Activated CD4-positive, alpha-beta memory T cell treated with anti-CD3 and anti-CD28 coated beads, Interleukin-2, amount 10 ng/mL, durations not matched to agents 7 days and 5 days (primary cell): ENCODE measurements at regions not wholly inside any gene's neighbourhood (a gene's known extent, or its start where the extent isn't known, plus 50 kb on each side); places are given as distances from the start of the nearest gene placed in this dataset.
"Not testable (repeated sequence)": the region's sequence is repeated elsewhere in the genome, so short reads cannot be mapped to it uniquely, and the experiment has no call there.

Experiments
- CTCF ChIA-PET: fragments of 350-600 bp; sonication (Branson Sonifier 250); formaldehyde crosslinking; loops from one replicate; lab custom pipeline; 2021; ENCODE audit warnings: antibody characterized with exemption, inconsistent platforms; lab: Charles Lee
- POLR2A ChIA-PET: fragments of 350-600 bp; sonication (Branson Sonifier 250); formaldehyde crosslinking; loops from one replicate; lab custom pipeline; 2021; ENCODE audit warnings: antibody characterized with exemption; lab: Charles Lee
- DNase-seq: peaks from one replicate; pipeline ENCODE4 v3.0.0-alpha.2; 2020
- H3K27ac Mint-ChIP-seq: one replicate; pipeline ENCODE4 v1.8.0; 2021; ENCODE audit warnings: mild to moderate bottlenecking, mixed read lengths
- H3K27me3 Mint-ChIP-seq: one replicate; pipeline ENCODE4 v1.8.0; 2021; ENCODE audit warnings: mixed read lengths
- H3K36me3 Mint-ChIP-seq: one replicate; pipeline ENCODE4 v1.8.0; 2021; ENCODE audit warnings: low read depth, mixed read lengths
- H3K4me1 Mint-ChIP-seq: one replicate; pipeline ENCODE4 v1.8.0; 2021; ENCODE audit warnings: mixed read lengths
- H3K4me3 Mint-ChIP-seq: one replicate; pipeline ENCODE4 v1.8.0; 2021; ENCODE audit warnings: mild to moderate bottlenecking, mixed read lengths
- H3K9me3 Mint-ChIP-seq: one replicate; pipeline ENCODE4 v1.8.0; 2021; ENCODE audit warnings: mixed read lengths

DNA sequence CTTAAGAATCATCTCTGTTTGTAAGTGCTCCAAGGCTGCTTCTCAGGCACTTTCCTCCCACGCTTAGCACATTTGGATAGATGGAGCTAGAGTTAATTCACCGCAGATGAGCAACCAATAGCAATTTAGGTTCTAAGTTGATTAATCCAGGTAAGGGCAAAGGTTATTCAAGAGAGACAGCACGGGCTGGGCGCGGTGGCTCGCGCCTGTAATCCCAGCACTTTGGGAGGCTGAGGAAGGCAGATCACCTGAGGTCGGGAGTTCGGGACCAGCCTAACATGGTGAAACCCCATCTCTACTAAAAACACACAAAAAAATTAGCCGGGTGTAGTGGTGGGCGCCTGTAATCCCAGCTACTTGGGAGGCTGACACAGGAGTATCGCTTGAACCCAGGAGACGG lies 54.5 kb upstream of the UNC13C start:
- H3K4me1 Mint-ChIP-seq, DNase-seq, H3K36me3 Mint-ChIP-seq, H3K9me3 Mint-ChIP-seq, H3K4me3 Mint-ChIP-seq, H3K27me3 Mint-ChIP-seq, CTCF ChIA-PET, H3K27ac Mint-ChIP-seq, POLR2A ChIA-PET: not testable (repeated sequence)

DNA sequence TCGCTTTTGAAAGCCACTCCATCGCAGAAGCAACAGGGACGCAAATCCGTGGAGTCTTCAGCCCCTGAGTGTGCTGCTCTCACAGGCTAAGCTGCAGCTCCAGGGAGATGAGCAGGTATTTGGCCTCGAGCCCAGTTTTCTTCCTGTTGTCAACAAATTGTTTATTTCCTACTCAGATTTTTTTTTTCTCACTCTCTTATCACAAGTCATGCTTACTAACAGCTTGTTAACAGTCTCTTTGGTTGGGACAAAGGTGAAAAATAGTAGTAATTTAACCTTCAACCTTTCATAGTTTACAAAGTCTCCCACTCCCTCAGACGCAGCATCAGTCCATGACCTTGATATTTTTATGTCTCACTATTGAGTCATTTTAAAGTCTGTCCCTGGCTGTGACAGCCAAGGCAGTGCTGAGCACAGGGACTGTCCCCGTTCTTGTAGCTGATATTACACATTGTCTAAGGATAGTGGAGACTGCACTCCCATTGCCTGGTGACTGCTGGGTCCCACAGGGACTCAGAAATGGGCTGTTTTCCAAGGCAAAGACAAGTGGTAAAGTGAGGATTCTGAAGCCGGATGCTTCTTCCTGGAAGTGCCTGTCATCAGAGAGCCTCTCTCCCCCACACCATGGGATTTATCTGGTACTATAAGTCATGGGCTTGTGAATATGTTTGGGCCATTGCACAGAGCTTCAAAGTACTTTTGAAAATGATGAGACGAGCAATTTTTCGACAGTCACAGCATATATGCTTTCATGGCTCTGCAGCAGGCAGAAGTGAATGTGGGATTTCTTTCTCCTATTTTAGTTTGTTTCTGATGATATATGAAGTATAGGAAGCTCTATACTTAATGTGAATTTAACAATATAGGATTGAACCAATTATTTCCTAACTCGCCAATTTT lies 59.8 kb upstream of the UNC13C start:
- no peaks in the 10 kb centered on the region for H3K9me3 Mint-ChIP-seq
- ChIA-PET POLR2A (no interaction called here), CTCF (no interaction called here)
- H3K4me3 Mint-ChIP-seq: no peak overlapping the region
- no peaks in the 10 kb centered on the region for H3K27me3 Mint-ChIP-seq
- no peak for DNase-seq
- H3K4me1 Mint-ChIP-seq: no peaks in the 10 kb centered on the region
- no peak overlapping the region for H3K27ac Mint-ChIP-seq
- H3K36me3 Mint-ChIP-seq: no peaks in the 10 kb centered on the region

DNA sequence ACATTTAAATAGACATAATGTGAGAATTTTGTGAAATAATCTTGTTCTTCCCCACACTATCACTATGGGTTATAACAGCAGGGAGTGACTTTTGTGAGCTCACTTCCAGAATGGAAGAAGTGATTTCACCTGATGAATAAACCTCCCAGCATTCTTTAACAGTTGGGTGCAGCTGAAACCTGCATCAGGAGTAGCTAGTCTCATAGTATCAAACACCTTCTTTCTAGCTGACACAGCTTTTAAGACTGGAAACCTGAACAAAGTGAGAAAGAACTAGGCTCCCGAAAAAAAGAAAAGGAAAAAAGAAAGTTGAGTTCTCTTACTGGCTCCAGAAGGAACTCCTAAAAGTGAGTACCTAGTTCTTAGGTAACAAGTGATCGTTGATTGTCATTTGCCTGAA lies 61.1 kb upstream of the UNC13C start:
- Mint-ChIP-seq H3K36me3 (no peaks in the 10 kb centered on the region), H3K27ac (no peak overlapping the region), H3K4me1 (no peaks in the 10 kb centered on the region), H3K9me3 (no peaks in the 10 kb centered on the region), H3K4me3 (no peak overlapping the region), H3K27me3 (no peaks in the 10 kb centered on the region)
- ChIA-PET CTCF (no interaction called here), POLR2A (no interaction called here)
- DNase-seq: no peak

DNA sequence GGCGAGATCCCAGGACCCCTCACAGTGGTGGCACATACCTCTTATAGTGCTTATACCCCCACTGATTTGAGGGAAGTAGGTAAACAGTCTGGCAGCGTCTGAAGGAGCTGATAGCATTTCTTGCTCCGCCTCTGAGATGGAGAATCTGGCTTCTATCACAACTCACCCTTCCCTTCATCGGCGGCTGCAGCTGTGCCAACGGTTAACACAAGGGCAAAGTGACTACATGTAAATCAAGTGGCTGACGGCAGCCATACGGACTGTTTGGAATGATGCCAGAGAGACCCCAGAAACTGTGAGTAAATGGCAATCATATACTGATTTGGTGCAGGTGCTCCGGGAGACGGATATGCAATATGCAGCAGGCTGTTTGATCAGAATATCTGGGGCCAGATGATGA lies 66.8 kb upstream of the UNC13C start:
- no peaks in the 10 kb centered on the region for H3K4me1 Mint-ChIP-seq
- CTCF ChIA-PET: no interaction called here

DNA sequence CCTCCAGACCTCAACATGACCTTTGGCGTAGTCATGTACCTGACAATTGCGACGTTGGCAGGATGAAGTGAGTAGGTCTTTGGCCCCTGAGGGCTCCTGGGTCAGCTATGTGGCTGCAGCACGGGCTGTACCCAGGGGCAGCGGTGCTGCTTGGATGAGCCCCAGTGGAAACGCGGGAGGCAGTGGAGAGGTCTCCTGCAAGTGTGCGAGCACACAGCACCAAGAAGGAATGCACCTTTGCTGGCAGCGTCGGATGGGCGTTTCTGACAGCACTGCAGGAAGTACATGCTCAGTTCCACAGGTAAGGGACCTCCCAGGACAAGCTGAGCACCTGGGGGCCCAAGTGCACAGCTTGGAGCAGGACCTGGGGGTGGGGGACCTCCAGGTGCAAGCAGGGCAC lies 67.4 kb upstream of the UNC13C start:
- Mint-ChIP-seq H3K36me3 (no peaks in the 10 kb centered on the region), H3K4me1 (no peaks in the 10 kb centered on the region), H3K27me3 (no peaks in the 10 kb centered on the region), H3K27ac (no peak overlapping the region), H3K4me3 (no peak overlapping the region), H3K9me3 (peaks cover 3% of the 10 kb centered on the region)
- no peak for DNase-seq
- ChIA-PET CTCF (no interaction called here), POLR2A (no interaction called here)

More for the DNA sequence above, 66.8 kb upstream of the UNC13C start:
- no peak overlapping the region for H3K4me3 Mint-ChIP-seq
- DNase-seq: no peak
- H3K27me3 Mint-ChIP-seq: no peaks in the 10 kb centered on the region
- no peak overlapping the region for H3K27ac Mint-ChIP-seq
- peaks cover 3% of the 10 kb centered on the region for H3K9me3 Mint-ChIP-seq
- POLR2A ChIA-PET: no interaction called here
- no peaks in the 10 kb centered on the region for H3K36me3 Mint-ChIP-seq

DNA sequence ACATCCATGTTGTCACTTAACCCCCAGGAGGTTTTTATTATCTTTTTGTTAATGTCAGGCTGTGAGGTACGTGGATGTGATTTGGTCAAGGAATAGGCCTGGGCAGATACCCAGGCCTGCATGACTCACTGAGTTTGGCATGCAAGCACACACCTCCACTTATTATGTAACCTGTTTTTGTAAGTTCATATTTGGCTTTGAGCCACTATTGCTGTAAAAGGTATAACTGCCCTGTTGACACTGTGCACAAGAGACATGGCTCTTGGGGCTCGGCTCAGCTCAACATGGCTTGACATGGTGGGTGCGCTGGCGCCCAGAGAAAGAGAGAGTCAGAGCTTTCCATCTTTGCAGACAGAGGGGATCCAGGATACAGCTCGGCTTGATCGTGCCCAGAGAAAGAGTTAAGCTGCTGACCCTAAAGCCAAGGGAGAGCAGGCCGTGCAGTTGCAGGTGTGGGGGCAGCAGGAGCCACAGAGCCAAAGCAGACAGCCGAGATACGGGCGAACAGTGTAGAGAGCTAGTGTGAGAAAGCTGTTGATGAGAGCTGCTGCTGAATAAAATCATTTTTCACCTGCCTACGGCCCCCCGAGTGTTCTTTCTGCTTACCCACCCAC lies 67.9 kb upstream of the UNC13C start:
- Mint-ChIP-seq H3K4me1 (no peaks in the 10 kb centered on the region), H3K9me3 (peaks cover 3% of the 10 kb centered on the region), H3K27ac (no peak overlapping the region), H3K27me3 (no peaks in the 10 kb centered on the region), H3K36me3 (no peaks in the 10 kb centered on the region), H3K4me3 (no peak overlapping the region)
- no peak for DNase-seq
- CTCF ChIA-PET: no interaction called here
- POLR2A ChIA-PET: no interaction called here

DNA sequence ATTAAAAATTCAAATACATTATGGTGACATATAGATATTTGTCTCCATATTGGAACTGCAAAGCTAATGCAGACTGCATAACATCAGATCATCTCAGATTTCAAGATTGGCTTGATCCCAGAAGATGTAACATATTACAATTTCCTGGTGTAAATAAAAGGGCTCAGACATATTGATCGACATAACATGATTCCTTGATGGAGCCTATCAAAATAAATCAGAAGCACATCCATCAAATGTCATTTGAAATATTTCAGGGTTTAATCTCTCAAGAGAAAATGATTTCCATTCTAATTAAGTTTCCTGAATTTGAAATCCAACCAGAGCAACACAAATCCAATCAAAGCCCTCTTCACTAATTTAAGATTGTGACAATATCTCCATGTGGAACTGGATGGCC lies 75.1 kb upstream of the UNC13C start:
- H3K4me3 Mint-ChIP-seq: no peak overlapping the region
- CTCF ChIA-PET: no interaction called here

DNA sequence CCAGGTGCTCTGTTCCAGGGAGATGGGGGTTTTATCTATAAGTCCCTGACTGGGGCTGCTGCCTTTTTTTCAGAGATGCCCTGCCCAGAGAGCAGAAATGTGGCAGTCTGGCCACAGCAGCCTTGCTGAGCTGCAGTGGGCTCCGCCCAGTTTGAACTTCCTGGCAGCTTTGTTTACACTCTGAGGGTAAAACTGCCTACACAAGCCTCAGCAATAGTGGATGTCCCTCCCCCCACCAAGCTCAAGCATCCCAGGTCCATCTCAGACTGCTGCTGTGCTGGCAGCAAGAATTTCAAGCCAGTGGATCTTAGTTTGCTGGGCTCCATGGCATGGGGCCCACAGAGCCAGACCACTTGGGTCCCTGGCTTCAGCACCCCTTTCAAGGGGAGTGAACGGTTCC lies 84.8 kb upstream of the UNC13C start:
- H3K4me1 Mint-ChIP-seq, H3K27me3 Mint-ChIP-seq, H3K36me3 Mint-ChIP-seq, POLR2A ChIA-PET, H3K4me3 Mint-ChIP-seq, CTCF ChIA-PET, DNase-seq, H3K27ac Mint-ChIP-seq: not testable (repeated sequence)
- peaks cover 14% of the 10 kb centered on the region for H3K9me3 Mint-ChIP-seq

More for the DNA sequence above, 75.1 kb upstream of the UNC13C start:
- Mint-ChIP-seq H3K27ac (no peak overlapping the region), H3K4me1 (no peaks in the 10 kb centered on the region), H3K9me3 (no peaks in the 10 kb centered on the region), H3K27me3 (no peaks in the 10 kb centered on the region), H3K36me3 (no peaks in the 10 kb centered on the region)
- DNase-seq: no peak
- POLR2A ChIA-PET: no interaction called here

DNA sequence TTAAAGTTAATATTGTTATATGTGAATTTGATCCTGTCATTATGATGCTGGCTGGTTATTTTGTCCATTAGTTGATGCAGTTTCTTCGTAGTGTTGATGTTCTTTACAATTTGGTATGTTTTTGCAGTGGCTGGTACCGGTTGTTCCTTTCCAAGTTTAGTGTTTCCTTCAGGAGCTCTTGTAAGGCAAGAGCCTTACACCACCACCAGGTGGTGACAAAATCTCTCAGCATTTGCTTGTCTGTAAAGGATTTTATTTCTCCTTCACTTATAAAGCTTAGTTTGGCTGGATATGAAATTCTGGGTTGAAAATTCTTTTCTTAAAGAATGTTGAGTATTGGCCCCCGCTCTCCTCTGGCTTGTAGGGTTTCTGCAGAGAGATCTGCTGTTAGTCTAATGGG lies 86.4 kb upstream of the UNC13C start:
- H3K4me3 Mint-ChIP-seq, H3K4me1 Mint-ChIP-seq, DNase-seq, H3K27me3 Mint-ChIP-seq, H3K36me3 Mint-ChIP-seq, CTCF ChIA-PET, H3K27ac Mint-ChIP-seq, POLR2A ChIA-PET: not testable (repeated sequence)
- peaks cover 14% of the 10 kb centered on the region for H3K9me3 Mint-ChIP-seq

DNA sequence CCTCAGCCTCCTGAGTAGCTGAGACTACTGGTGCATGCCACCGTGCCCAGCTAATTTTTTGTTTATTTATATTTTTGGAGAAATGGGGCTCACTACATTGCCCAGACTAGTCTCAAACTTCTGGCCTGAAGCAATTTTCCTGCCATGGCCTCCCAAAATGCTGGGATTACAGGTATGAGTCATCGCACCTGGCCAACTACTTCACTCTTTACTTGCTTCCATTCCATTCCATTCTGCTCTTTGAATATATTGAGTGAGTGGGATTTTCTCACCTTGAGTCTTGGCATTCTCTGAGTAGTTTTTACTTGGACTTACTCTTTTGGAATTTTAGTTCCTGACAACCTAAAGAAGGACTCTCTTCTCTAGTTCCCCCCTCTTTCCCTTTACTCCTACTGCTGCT lies 93.8 kb upstream of the UNC13C start:
- DNase-seq: no peak
- Mint-ChIP-seq H3K36me3 (no peaks in the 10 kb centered on the region), H3K4me1 (no peaks in the 10 kb centered on the region), H3K4me3 (no peak overlapping the region), H3K27ac (no peak overlapping the region), H3K9me3 (no peaks in the 10 kb centered on the region), H3K27me3 (no peaks in the 10 kb centered on the region)
- ChIA-PET POLR2A (no interaction called here), CTCF (no interaction called here)

DNA sequence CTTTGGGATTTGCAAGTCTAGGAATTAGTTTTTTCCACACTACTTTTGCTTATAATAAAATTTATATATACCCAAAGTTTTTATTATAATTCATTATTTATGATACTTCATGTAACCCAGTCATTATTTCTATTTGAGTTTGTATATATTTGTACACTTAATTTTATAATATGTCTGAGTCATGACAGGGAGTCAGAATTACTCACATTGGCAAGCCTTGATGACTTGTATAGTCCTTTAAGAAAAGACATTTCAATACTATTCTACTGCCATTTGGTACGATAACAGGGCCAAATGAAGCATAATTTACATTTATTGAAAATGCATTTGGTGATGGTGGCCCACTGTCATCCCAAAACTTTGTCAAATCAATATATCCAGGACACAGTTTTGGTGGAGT lies 95.9 kb upstream of the UNC13C start:
- Mint-ChIP-seq H3K27ac (no peak overlapping the region), H3K4me3 (no peak overlapping the region), H3K4me1 (no peaks in the 10 kb centered on the region), H3K9me3 (no peaks in the 10 kb centered on the region), H3K36me3 (no peaks in the 10 kb centered on the region), H3K27me3 (no peaks in the 10 kb centered on the region)
- DNase-seq: no peak
- ChIA-PET POLR2A (no interaction called here), CTCF (no interaction called here)

DNA sequence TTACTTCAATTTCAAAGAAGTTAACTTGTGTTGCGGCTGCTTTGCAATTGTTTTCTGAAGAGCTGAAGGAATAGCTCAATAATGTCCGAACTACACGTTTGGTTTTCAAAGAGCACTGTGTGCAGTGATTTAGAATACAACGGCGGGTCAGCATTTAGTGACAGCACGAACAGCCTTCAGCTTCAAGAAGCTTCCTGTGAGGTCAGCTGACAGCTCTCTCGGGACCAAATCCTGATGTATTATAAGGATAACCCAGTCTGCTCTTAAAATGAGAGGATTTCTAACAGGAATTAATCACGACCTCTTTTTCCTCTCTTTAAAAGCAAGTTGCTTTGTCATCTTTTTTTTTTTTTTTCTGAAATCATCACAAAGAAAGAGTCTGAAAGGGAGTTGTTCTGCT lies 97.9 kb upstream of the UNC13C start:
- H3K4me1 Mint-ChIP-seq: no peaks in the 10 kb centered on the region
- no peak overlapping the region for H3K4me3 Mint-ChIP-seq
- ChIA-PET POLR2A (no interaction called here), CTCF (no interaction called here)
- no peak overlapping the region for H3K27ac Mint-ChIP-seq
- H3K27me3 Mint-ChIP-seq: no peaks in the 10 kb centered on the region
- DNase-seq: no peak
- H3K9me3 Mint-ChIP-seq: no peaks in the 10 kb centered on the region
- no peaks in the 10 kb centered on the region for H3K36me3 Mint-ChIP-seq

DNA sequence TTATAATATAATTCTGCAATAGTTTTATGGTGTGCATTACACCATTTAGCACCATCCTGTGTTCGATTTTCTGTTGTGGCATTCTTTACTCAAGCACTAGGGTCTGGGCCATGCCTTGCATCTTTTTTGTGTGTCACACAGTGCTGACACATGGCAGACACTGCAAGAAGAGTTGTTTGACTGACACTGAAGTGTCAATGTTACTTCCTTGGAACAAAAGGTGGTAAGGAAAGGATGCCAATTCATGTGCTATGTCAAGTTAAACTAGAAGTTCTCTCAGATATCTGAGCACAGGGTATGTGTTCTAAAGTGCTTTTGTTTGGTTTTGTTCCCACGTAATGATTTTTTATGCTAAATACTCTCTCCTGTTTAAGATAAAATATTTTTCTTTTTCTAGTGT lies 102.5 kb upstream of the UNC13C start:
- H3K4me3 Mint-ChIP-seq: no peak overlapping the region
- DNase-seq: no peak
- peaks cover 8% of the 10 kb centered on the region for H3K9me3 Mint-ChIP-seq
- no peaks in the 10 kb centered on the region for H3K36me3 Mint-ChIP-seq
- CTCF ChIA-PET: no interaction called here
- no peaks in the 10 kb centered on the region for H3K4me1 Mint-ChIP-seq
- no peak overlapping the region for H3K27ac Mint-ChIP-seq
- no peaks in the 10 kb centered on the region for H3K27me3 Mint-ChIP-seq
- POLR2A ChIA-PET: interaction anchor here (0.5 kb wide), 1 partner anchor 1595 kb away, joined by 3 read pairs; no protein-coding TSS in a partner anchor

DNA sequence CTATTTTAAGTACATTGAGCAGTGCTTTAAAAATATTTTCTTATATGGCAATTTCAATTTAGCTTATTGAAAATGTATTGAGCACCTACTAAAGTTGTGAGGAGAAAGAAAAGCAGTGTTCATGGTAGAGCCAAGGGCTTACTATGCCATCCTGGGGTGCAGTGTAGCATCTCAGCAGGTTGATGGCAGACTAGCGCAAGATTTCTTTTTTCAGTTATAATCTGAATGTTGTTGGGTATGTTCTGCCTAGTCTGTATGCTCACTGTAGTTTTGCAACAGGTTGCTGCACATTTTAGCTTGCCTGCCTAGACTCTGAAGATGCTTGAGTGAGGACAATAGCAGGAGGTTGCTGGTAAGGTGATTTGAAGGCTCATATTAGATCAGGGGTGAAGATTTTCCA lies 103.1 kb upstream of the UNC13C start:
- Mint-ChIP-seq H3K9me3 (peaks cover 8% of the 10 kb centered on the region), H3K4me3 (no peak overlapping the region), H3K36me3 (no peaks in the 10 kb centered on the region), H3K4me1 (no peaks in the 10 kb centered on the region), H3K27ac (no peak overlapping the region), H3K27me3 (no peaks in the 10 kb centered on the region)
- CTCF ChIA-PET: no interaction called here
- POLR2A ChIA-PET: no interaction called here
- DNase-seq: no peak
